Gastrocnemius medialis (tissue), 4 donors: ENCODE measurements at regions not wholly inside any gene's neighbourhood (a gene's known extent, or its start where the extent isn't known, plus 50 kb on each side); places are given as distances from the start of the nearest gene placed in this dataset.

Source experiments
- POLR2A ChIP-seq, 2 donors: fragments of 450-650 bp; IDR thresholded peaks; one replicate each; pipeline ENCODE4 v1.6.1; 2017; ENCODE audit warnings: antibody characterized with exemption in 2 of 2, mild to moderate bottlenecking in 2 of 2, moderate library complexity in 2 of 2
- TF ChIP-seq, protein P1 (sequence below), 5 experiments: fragments of 450-650 bp in 3 of 5; fragments of 200-600 bp in 2 of 5; sonication (generic) in 2 of 5; IDR thresholded peaks in 4 of 5; conservative IDR thresholded peaks in 1 of 5; 1 replicate in 4 of 5; 2 replicates in 1 of 5; pipeline ENCODE4 v1.5.1; 2016 to 2019; ENCODE audit warnings: antibody characterized with exemption in 5 of 5, mild to moderate bottlenecking in 3 of 5, moderate library complexity in 3 of 5

DNA sequence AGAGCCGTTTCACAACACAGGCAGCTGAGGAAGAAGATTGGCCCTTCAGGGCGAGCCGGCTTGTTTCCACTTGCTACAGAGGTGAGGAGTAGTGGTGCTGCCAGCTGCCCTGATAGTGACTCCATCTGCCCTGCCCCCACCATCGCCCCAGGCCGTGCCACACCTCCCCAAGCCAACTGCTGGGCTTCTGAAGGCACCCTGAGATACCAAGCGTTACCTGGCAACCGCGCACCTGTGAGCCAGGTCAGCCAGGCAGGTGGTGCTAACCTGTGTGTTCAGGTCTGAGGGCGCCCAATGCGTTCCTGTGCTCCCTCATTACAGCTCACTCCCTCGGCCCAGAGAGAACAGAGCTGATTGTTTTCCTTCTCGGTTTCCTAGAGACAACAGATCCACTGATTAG is 299.1 kb upstream of the ID4 start:
- TF ChIP-seq, protein P1, sequence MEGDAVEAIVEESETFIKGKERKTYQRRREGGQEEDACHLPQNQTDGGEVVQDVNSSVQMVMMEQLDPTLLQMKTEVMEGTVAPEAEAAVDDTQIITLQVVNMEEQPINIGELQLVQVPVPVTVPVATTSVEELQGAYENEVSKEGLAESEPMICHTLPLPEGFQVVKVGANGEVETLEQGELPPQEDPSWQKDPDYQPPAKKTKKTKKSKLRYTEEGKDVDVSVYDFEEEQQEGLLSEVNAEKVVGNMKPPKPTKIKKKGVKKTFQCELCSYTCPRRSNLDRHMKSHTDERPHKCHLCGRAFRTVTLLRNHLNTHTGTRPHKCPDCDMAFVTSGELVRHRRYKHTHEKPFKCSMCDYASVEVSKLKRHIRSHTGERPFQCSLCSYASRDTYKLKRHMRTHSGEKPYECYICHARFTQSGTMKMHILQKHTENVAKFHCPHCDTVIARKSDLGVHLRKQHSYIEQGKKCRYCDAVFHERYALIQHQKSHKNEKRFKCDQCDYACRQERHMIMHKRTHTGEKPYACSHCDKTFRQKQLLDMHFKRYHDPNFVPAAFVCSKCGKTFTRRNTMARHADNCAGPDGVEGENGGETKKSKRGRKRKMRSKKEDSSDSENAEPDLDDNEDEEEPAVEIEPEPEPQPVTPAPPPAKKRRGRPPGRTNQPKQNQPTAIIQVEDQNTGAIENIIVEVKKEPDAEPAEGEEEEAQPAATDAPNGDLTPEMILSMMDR (IDR thresholded peaks at IDR 0.05 in 4 of 5, conservative IDR thresholded peaks at IDR 0.05 in 1 of 5), result no peak
- no peak for TF ChIP-seq POLR2A (IDR thresholded peaks at IDR 0.05)
